HL-60 (cell line): ENCODE measurements at regions not wholly inside any gene's neighbourhood (a gene's known extent, or its start where the extent isn't known, plus 50 kb on each side); places are given as distances from the start of the nearest gene placed in this dataset.

ENCODE experiments used
- DNase-seq, 2 experiments: peaks; one replicate each; pipeline ENCODE4 v3.0.0-alpha.2; 2010 to 2020; ENCODE audit warnings: low read depth in 1 of 2, low spot score in 1 of 2
- H3K27ac ChIP-seq: fragments of 250-450 bp; sonication (Bioruptor Pico); replicated peaks from 2 replicates; pipeline ENCODE4 v1.5.1; 2020; ENCODE audit warnings: mild to moderate bottlenecking, moderate library complexity
- H3K27me3 ChIP-seq: fragments of 250-450 bp; sonication (Bioruptor Pico); 2 replicates; pipeline ENCODE4 v1.5.1; 2021; ENCODE audit warnings: mild to moderate bottlenecking, moderate library complexity; ENCODE audit not compliant: insufficient read depth, poor library complexity, severe bottlenecking
- H3K4me3 ChIP-seq: replicated peaks from 2 replicates; pipeline ENCODE4 v1.5.1; 2011; ENCODE audit warnings: mild to moderate bottlenecking, control low read depth, low read length; ENCODE audit not compliant: insufficient read depth
- GABPA ChIP-seq: IDR thresholded peaks from 2 replicates; pipeline ENCODE4 v1.6.1; 2012; ENCODE audit warnings: low read depth
- POLR2AphosphoS5 ChIP-seq: IDR thresholded peaks from 2 replicates; pipeline ENCODE4 v1.6.1; 2012; ENCODE audit warnings: low read depth
- REST ChIP-seq: IDR thresholded peaks from 2 replicates; pipeline ENCODE4 v1.6.1; 2012; ENCODE audit warnings: low read depth; ENCODE audit not compliant: insufficient replicate concordance
- SPI1 ChIP-seq: IDR thresholded peaks from 2 replicates; pipeline ENCODE4 v1.6.1; 2012; ENCODE audit warnings: low read depth, mild to moderate bottlenecking, borderline replicate concordance
- TF ChIP-seq, protein P1 (sequence below): IDR thresholded peaks from one replicate; pipeline ENCODE4 v1.5.1; 2011; ENCODE audit warnings: low read length, control low read depth, inconsistent platforms; ENCODE audit not compliant: insufficient read depth

- no peak for TF ChIP-seq GABPA
- TF ChIP-seq, protein P1, sequence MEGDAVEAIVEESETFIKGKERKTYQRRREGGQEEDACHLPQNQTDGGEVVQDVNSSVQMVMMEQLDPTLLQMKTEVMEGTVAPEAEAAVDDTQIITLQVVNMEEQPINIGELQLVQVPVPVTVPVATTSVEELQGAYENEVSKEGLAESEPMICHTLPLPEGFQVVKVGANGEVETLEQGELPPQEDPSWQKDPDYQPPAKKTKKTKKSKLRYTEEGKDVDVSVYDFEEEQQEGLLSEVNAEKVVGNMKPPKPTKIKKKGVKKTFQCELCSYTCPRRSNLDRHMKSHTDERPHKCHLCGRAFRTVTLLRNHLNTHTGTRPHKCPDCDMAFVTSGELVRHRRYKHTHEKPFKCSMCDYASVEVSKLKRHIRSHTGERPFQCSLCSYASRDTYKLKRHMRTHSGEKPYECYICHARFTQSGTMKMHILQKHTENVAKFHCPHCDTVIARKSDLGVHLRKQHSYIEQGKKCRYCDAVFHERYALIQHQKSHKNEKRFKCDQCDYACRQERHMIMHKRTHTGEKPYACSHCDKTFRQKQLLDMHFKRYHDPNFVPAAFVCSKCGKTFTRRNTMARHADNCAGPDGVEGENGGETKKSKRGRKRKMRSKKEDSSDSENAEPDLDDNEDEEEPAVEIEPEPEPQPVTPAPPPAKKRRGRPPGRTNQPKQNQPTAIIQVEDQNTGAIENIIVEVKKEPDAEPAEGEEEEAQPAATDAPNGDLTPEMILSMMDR, result no peak
- no peak for TF ChIP-seq REST
- no peak for TF ChIP-seq POLR2AphosphoS5
- no peak for TF ChIP-seq SPI1
- no peak overlapping the region for H3K27ac ChIP-seq
These were observed 336.7 kb downstream of the DDX10 start for GRCh38 chr11:109001585-109001984.

DNA sequence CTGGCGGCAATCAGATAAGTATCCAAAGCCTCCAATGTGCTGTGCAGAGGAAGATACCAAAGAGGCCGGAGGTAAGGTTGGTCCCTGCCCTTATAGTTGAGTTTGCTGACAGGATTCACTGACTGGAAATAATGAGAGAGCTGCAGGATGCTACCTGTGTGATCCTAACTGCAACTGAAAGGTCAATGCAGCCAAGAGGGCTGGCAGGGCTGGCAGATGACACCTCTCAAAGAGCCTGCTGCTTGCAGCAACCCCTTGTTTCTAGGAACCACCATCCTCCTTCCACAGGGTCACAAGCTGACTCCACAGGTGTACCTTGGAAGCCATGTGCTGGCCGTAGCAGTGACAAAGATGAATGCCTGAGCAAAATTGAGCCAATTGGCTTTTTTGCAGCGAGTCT, 348.1 kb downstream of the DDX10 start:
- H3K27me3 ChIP-seq, result no peaks in the 10 kb centered on the region
- H3K4me3 ChIP-seq, result no peak overlapping the region
- no peak for DNase-seq
- no peak overlapping the region for H3K27ac ChIP-seq
- no peak for TF ChIP-seq SPI1
- TF ChIP-seq, protein P1, result no peak
- no peak for TF ChIP-seq GABPA
- TF ChIP-seq REST, result no peak
- TF ChIP-seq POLR2AphosphoS5, result no peak

More at GRCh38 chr11:109001585-109001984, 336.7 kb downstream of the DDX10 start:
- H3K27me3 ChIP-seq, result no peaks in the 10 kb centered on the region
- DNase-seq, result no peak
- H3K4me3 ChIP-seq, result no peak overlapping the region

DNA sequence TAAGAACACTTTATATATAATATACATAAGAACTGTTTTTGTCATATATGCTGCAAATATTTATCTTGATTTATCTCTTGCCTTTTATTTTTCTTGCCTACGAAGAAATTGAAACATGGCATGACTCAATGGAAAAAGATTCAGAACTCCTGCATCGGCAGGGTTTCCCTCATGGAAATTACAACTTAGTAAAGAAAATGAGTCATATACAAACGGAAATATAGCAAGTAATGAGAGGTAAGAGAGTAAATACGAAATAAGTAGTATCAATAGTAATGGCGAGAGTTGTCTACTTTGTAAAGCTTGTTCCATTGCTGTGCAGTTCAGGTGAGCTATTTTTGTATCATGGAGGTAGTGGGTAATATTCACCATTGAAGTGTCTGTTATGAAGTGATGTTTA, 350.4 kb downstream of the DDX10 start:
- H3K27ac ChIP-seq, result no peak overlapping the region
- no peak overlapping the region for H3K4me3 ChIP-seq
- TF ChIP-seq REST (no peak), GABPA (no peak), SPI1 (no peak), POLR2AphosphoS5 (no peak)
- TF ChIP-seq, protein P1, result no peak
- no peaks in the 10 kb centered on the region for H3K27me3 ChIP-seq
- no peak for DNase-seq
